Brain microvascular endothelial cell (primary cell): ENCODE measurements at regions not wholly inside any gene's neighbourhood (a gene's known extent, or its start where the extent isn't known, plus 50 kb on each side); places are given as distances from the start of the nearest gene placed in this dataset.

Experiments
- DNase-seq: peaks from one replicate; pipeline ENCODE4 v3.0.0-alpha.2; 2020
- H3K27ac ChIP-seq: fragments of 250-450 bp; sonication (Bioruptor Pico); 2 replicates; pipeline ENCODE4 v1.5.1; 2020; ENCODE audit warnings: mild to moderate bottlenecking, moderate library complexity
- H3K27me3 ChIP-seq: fragments of 250-450 bp; sonication (Bioruptor Pico); replicated peaks from 2 replicates; pipeline ENCODE4 v1.5.1; 2020; ENCODE audit warnings: mild to moderate bottlenecking
- H3K36me3 ChIP-seq: fragments of 250-450 bp; sonication (Bioruptor Pico); replicated peaks from 2 replicates; pipeline ENCODE4 v1.5.1; 2020; ENCODE audit warnings: mild to moderate bottlenecking
- H3K4me3 ChIP-seq: 2 replicates; pipeline ENCODE4 v1.5.1; 2011; ENCODE audit warnings: low read depth, mild to moderate bottlenecking, control low read depth, low read length, moderate library complexity
- CTCF ChIP-seq: IDR thresholded peaks from 2 replicates; pipeline ENCODE4 v1.5.1; 2011; ENCODE audit warnings: low read depth, mild to moderate bottlenecking, moderate library complexity, low read length, control low read depth, inconsistent platforms; ENCODE audit errors: missing control alignments
- in situ Hi-C: cut with HindIII; loops from 2 replicates; pipeline ENCODE4 v1.10.0; 2017; ENCODE audit warnings: low sequenced_read_pairs, low pct_ligation_motif_present

DNA sequence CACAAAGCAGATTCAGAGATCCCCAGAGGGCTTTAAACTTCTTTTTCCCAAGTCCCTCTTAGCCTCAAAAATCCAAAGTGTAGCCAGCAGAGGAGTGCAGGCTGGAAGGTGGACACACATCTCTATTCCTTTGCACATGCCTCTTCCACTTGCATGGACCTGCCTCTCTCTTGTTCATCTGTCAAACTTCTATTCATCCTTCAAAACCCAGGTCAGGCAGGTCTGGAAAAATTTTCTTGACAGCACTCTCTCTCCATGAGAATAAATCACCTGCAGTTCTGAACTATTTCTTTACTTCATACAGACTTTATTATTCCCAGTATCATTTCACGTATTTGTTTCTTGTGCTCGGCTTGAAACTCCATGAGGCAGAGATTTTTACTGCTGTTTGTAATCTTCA lies 127.5 kb downstream of the SS18 start:
- no peak for TF ChIP-seq CTCF

DNA sequence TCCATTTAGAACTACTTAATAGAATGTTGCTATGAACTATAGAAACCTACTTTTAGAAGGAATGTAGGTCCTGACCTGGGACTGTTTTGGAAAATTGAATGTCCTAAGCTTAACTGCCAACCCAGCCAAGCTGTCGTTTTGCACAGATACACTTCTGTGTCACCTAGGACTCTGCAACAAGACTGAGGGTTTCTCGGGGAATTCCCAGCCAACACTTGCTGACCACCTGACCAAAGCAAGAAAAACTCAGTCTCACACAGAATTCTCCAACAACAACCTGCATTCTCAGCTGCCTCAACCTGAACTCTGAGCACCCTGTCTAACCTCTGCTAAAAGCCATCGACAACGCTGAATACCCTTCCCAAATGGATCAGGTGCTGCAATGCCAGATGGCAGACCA lies 128.2 kb downstream of the SS18 start:
- TF ChIP-seq CTCF: no peak
- in situ Hi-C loops: no loop called here
- Histone ChIP-seq H3K27me3 (no peaks in the 10 kb centered on the region), H3K36me3 (no peaks in the 10 kb centered on the region), H3K4me3 (no peak overlapping the region), H3K27ac (no peak overlapping the region)
- no peak for DNase-seq

More for the DNA sequence above, 127.5 kb downstream of the SS18 start:
- in situ Hi-C loops: no loop called here
- Histone ChIP-seq H3K27ac (no peak overlapping the region), H3K4me3 (no peak overlapping the region), H3K27me3 (no peaks in the 10 kb centered on the region), H3K36me3 (no peaks in the 10 kb centered on the region)
- DNase-seq: no peak

DNA sequence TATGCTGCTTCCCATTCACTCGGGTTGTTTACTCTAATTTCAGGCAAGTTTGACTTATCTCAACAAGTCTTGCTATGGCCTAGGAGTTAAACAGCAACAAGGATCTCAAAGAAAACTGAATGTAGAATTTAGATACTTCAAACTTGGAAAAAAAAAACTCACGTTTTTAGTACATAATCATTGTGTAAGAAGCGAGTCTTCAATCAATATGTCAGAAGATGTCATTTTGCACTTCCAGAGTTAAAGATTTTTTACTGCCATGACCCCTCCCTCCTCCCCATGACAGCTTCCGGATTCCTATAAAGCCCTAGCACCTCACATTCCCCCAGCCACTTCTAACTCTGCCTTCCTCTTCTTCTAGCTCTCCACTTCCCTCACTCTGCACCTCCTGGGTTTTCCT lies 133.4 kb downstream of the SS18 start:
- DNase-seq: no peak
- TF ChIP-seq CTCF: no peak
- H3K27me3 ChIP-seq: no peaks in the 10 kb centered on the region
- H3K36me3 ChIP-seq: no peaks in the 10 kb centered on the region
- in situ Hi-C loops: no loop called here
- H3K4me3 ChIP-seq: no peak overlapping the region
- no peak overlapping the region for H3K27ac ChIP-seq

- DNase-seq: no peak
- Histone ChIP-seq H3K27me3 (no peaks in the 10 kb centered on the region), H3K27ac (no peak overlapping the region), H3K36me3 (no peaks in the 10 kb centered on the region), H3K4me3 (no peak overlapping the region)
- in situ Hi-C loops: no loop called here
- TF ChIP-seq CTCF: no peak
Observed at GRCh38 chr18:25953111-25953510, 137.3 kb downstream of the SS18 start.

GRCh38 chr18:25950321-25950720 lies 140.1 kb downstream of the SS18 start:
- Histone ChIP-seq H3K27me3 (no peaks in the 10 kb centered on the region), H3K36me3 (no peaks in the 10 kb centered on the region), H3K4me3 (no peak overlapping the region), H3K27ac (no peak overlapping the region)
- in situ Hi-C loops: no loop called here
- TF ChIP-seq CTCF: no peak
- DNase-seq: no peak

- DNase-seq: no peak
- in situ Hi-C loops: no loop called here
- TF ChIP-seq CTCF: no peak
- no peaks in the 10 kb centered on the region for H3K36me3 ChIP-seq
- no peak overlapping the region for H3K27ac ChIP-seq
- H3K4me3 ChIP-seq: no peak overlapping the region
- no peaks in the 10 kb centered on the region for H3K27me3 ChIP-seq
Observed at GRCh38 chr18:25946540-25946939, 143.9 kb downstream of the SS18 start.
